Daoy (cell line): ENCODE measurements at regions not wholly inside any gene's neighbourhood (a gene's known extent, or its start where the extent isn't known, plus 50 kb on each side); places are given as distances from the start of the nearest gene placed in this dataset.

ENCODE experiments used
- DNase-seq: peaks from one replicate; pipeline ENCODE4 v3.0.0-alpha.2; 2015; ENCODE audit warnings: low read depth

- DNase-seq: no peak
These were observed 95.6 kb upstream of the E2F8 start for GRCh38 chr11:19336331-19336730.

GRCh38 chr11:19332476-19332875 is 91.7 kb upstream of the E2F8 start:
- DNase-seq: no peak

GRCh38 chr11:19330416-19330815 is 89.7 kb upstream of the E2F8 start:
- no peak for DNase-seq

GRCh38 chr11:19329970-19330369 is 89.2 kb upstream of the E2F8 start:
- DNase-seq: no peak

DNA sequence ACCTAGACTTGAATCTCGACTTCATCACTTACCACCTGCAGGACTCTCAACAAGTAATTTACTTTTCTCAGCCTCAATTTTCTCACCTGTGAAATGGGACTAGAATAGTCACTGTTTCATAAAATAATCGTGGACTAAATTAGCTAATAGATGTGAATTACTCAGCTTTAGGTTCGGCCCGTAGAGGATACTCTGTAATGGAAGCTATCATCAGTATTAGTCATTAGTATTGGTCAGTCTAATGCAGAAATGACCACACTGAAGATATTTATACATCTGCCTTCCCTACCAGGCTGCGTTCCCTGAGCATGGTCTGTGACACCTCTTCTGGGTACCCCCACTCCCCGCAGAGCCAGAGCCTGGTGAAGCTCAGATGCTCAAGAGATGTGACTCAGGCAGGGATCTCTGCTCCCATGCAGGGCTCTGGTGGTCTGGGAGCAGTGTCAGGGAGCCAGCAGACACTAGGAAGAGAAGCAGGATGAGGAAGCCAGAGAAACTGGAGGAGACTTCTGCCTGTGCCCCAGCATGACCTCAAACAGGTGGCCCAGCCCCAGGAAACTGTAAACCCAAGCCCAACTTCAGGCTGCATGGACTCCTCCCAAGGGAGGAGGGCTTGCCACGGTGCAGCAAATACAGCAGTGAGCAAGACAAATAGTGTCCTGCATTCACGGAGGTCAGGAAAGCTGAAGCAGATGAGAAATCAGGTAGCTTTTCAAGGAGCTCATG is 88.0 kb upstream of the E2F8 start:
- no peak for DNase-seq

- no peak for DNase-seq
These were observed 86.5 kb upstream of the E2F8 start for GRCh38 chr11:19327280-19327679.

DNA sequence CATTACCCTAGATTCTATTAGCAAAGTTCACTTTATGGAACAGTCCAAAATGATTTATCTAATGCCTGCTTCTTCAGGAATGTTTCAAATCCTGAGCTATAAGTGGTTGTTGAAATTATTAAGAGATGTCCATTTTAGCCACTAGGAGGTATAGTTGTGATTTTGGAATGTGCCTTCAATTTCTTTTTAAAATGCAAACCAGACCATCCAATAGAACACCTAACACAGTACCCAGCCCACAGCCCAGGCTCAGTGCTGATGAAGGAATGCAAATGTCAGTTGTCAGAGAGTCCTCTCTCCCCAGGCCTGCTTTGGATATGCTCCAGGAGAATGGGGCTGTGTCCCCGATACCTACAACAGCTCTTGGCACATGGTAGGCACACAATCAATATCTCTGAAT is 85.8 kb upstream of the E2F8 start:
- no peak for DNase-seq

- no peak for DNase-seq
These were observed 82.8 kb upstream of the E2F8 start for GRCh38 chr11:19323502-19323901.

DNA sequence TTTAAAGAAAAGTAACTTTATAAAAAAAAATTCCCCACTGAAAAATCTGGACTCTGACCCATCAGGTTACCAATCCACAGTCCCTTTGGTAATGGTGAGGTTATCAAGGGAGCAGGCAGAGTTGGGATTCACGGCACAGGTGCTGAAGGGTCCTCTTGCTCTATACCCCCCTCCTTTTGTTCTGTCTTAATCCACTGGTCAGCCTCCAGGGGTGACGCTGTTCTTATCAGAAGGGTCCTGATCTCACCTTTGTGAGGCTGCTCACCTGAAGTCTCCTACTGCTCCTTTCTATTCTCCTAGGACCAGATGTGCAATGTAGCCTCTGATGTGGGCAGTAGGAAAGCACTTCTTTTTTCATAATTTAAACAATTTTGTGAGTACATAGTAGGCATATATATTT is 80.6 kb upstream of the E2F8 start:
- DNase-seq: no peak

- DNase-seq: no peak
These were observed 80.1 kb upstream of the E2F8 start for GRCh38 chr11:19320827-19321226.

GRCh38 chr11:19316434-19316833 is 75.7 kb upstream of the E2F8 start:
- DNase-seq: no peak

DNA sequence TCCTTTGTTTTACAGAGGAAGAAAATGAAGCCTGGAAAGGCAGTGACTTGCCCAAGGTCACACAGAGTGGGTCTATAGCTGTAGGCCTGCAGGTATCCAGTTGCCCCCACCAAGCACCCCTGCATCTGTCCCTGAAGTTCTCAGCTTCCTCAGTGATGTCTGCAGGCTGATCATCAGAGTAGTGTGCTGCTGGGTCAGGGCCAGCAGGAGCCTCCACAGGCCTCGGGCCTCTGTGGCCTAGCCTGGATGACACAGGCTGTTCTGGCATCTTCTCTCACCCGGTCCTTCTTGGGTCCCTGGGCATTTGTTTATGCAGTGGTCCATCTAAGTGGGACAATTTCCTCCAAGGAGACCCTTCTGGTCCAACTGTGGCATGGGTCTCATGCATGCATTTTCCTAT is 74.8 kb upstream of the E2F8 start:
- DNase-seq: no peak

GRCh38 chr11:19313140-19313539 is 72.4 kb upstream of the E2F8 start:
- DNase-seq: no peak

DNA sequence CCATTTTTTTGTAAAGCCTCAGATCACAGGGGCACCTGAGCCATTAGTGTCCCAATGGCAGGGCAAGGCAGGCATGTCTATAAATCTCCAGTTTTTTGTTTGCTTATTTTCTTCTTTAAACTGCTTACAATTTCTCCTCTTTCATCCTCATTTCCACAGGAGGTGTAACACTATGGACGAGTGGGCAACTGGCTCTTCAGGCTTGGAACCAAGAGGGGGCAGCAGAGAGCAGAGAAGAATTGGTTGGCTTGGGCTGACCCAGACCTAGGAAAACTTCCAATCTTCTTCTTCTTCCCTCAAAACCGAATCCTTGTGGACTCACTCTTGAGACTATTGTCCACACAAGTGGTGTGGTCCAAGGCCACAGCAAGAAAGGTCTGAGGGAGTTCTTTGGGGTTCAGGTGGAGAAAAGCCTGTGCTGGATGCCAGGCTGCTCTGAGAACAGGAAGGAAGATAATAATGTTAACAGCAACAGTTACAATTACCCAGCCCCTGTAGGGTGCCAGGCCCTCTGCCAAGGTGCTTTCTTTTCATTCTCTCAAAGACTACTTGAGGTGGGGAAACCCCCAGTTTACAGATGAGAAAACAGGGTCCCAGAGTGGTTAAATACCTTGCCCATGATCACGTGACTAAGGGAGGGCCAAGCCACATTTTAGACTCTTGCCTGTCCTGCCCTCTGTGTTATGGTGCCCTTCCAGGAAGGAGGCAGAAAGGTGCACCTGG is 70.7 kb upstream of the E2F8 start:
- peak; percentile 54 for DNase-seq

DNA sequence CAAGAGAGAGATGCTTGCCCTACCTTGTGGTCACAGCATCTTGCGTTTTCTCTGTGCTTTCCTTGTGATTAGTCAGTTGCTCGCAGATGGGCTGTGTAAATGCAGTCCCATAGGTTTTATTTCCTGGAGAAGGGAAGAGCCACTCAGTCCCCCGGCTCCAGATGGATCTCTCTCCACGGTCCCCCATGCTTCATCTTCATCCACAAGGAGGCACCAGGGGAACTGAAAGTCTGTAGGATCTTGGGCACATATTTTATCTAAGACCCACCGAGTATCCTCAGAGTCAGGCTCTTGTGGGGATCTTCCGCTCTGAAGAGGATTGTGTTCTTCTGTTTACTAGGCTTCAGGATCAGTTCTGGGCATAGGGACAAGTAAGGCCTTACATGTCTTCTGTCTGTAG is 66.8 kb upstream of the E2F8 start:
- DNase-seq: no peak

- no peak for DNase-seq
These were observed 65.6 kb upstream of the E2F8 start for GRCh38 chr11:19306179-19306944.

- no peak for DNase-seq
These were observed 60.6 kb upstream of the E2F8 start for GRCh38 chr11:19301361-19301760.

DNA sequence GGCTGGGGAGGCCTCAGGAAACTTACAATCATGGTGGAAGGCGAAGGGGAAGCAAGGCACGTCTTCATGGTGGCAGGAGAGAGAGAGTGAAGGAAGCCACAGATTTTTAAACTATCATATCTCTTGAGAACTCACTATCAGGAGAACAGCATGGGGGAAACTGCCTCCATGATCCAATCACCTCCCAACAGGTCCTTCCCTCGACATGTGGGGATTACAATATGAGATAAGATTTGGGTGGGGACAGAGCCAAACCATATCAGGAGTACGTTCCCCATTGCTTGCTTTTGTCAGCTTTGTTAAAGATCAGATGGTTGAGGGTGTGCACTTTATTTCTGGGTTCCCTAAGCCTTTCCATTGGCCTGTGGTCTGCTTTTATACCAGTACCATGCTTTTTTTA is 53.7 kb upstream of the E2F8 start:
- no peak for DNase-seq

- DNase-seq: no peak
These were observed 50.3 kb upstream of the E2F8 start for GRCh38 chr11:19291064-19291463.
